ENCODE measurements at regions not wholly inside any gene's neighbourhood (a gene's known extent, or its start where the extent isn't known, plus 50 kb on each side); places are given as distances from the start of the nearest gene placed in this dataset.

- TF ChIP-seq, protein P1, sequence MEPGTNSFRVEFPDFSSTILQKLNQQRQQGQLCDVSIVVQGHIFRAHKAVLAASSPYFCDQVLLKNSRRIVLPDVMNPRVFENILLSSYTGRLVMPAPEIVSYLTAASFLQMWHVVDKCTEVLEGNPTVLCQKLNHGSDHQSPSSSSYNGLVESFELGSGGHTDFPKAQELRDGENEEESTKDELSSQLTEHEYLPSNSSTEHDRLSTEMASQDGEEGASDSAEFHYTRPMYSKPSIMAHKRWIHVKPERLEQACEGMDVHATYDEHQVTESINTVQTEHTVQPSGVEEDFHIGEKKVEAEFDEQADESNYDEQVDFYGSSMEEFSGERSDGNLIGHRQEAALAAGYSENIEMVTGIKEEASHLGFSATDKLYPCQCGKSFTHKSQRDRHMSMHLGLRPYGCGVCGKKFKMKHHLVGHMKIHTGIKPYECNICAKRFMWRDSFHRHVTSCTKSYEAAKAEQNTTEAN (CRISPR knock-in tag; IDR thresholded peaks at IDR 0.05): no peak
- TF ChIP-seq TCF7 (CRISPR knock-in tag; IDR thresholded peaks at IDR 0.05; ENCODE audit: low read depth): no peak
- TF ChIP-seq EMX1 (CRISPR knock-in tag; IDR thresholded peaks at IDR 0.05): no peak
- TF ChIP-seq ZNF138 (CRISPR knock-in tag; conservative IDR thresholded peaks at IDR 0.05): no peak
- TF ChIP-seq ZNF263 (CRISPR knock-in tag; IDR thresholded peaks at IDR 0.05; ENCODE audit: low read depth): no peak
- TF ChIP-seq KAT7 (CRISPR knock-in tag; IDR thresholded peaks at IDR 0.05; ENCODE audit: borderline replicate concordance): no peak
These were observed 272.0 kb upstream of the GCFC2 start (continued) for GRCh38 chr2:75982719-75983118.

DNA sequence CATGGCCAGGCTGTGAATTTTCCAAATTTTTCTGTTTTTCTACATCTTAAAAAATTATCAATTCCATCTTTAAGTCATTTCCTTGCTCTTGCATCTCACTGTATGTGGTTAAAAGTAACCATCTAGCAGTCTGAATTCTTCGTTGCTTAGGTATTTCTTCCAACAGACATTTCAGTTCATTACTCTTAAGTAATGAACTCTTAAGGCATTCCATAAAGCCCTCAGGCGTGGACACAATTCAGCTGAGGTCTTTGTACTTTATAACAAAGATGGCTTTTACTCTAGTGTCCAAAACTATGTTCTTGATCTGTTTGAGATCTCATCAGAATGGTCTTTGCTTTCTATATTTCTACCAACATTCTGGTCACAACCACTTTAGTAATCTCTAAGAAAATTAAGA lies 253.9 kb upstream of the GCFC2 start:
- DNase-seq (ENCODE audit: low spot score) (no peak), ATAC-seq (no peak)
- Mint-ChIP-seq H3K9me3 (peaks cover 15% of the 10 kb centered on the region), H3K27me3 (ENCODE audit: low read depth) (no peaks in the 10 kb centered on the region), H3K27ac (no peak overlapping the region), H3K4me3 (no peak overlapping the region), H3K36me3 (no peaks in the 10 kb centered on the region), H3K4me1 (peaks cover 15% of the 10 kb centered on the region)
- TF ChIP-seq SMAD4 (CRISPR knock-in tag; IDR thresholded peaks at IDR 0.05) (no peak), JAZF1 (CRISPR knock-in tag; IDR thresholded peaks at IDR 0.05) (no peak), ESRRA (CRISPR knock-in tag; IDR thresholded peaks at IDR 0.05; ENCODE audit: borderline replicate concordance) (no peak), ZNF671 (CRISPR knock-in tag; IDR thresholded peaks at IDR 0.05) (no peak), ZNF423 (CRISPR knock-in tag; IDR thresholded peaks at IDR 0.05) (no peak), ZNF416 (CRISPR knock-in tag; IDR thresholded peaks at IDR 0.05) (no peak), MXD4 (CRISPR knock-in tag; IDR thresholded peaks at IDR 0.05; ENCODE audit: borderline replicate concordance) (no peak), SP1 (CRISPR knock-in tag; conservative IDR thresholded peaks at IDR 0.05) (no peak), IRF2 (CRISPR knock-in tag; IDR thresholded peaks at IDR 0.05; ENCODE audit: borderline replicate concordance, low read depth) (no peak), NFATC4 (CRISPR knock-in tag; IDR thresholded peaks at IDR 0.05) (no peak), FOXJ3 (CRISPR knock-in tag; IDR thresholded peaks at IDR 0.05; ENCODE audit: borderline replicate concordance) (no peak)
- TF ChIP-seq, protein P2, sequence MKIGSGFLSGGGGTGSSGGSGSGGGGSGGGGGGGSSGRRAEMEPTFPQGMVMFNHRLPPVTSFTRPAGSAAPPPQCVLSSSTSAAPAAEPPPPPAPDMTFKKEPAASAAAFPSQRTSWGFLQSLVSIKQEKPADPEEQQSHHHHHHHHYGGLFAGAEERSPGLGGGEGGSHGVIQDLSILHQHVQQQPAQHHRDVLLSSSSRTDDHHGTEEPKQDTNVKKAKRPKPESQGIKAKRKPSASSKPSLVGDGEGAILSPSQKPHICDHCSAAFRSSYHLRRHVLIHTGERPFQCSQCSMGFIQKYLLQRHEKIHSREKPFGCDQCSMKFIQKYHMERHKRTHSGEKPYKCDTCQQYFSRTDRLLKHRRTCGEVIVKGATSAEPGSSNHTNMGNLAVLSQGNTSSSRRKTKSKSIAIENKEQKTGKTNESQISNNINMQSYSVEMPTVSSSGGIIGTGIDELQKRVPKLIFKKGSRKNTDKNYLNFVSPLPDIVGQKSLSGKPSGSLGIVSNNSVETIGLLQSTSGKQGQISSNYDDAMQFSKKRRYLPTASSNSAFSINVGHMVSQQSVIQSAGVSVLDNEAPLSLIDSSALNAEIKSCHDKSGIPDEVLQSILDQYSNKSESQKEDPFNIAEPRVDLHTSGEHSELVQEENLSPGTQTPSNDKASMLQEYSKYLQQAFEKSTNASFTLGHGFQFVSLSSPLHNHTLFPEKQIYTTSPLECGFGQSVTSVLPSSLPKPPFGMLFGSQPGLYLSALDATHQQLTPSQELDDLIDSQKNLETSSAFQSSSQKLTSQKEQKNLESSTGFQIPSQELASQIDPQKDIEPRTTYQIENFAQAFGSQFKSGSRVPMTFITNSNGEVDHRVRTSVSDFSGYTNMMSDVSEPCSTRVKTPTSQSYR (CRISPR knock-in tag; IDR thresholded peaks at IDR 0.05): no peak
- TF ChIP-seq, protein P3, sequence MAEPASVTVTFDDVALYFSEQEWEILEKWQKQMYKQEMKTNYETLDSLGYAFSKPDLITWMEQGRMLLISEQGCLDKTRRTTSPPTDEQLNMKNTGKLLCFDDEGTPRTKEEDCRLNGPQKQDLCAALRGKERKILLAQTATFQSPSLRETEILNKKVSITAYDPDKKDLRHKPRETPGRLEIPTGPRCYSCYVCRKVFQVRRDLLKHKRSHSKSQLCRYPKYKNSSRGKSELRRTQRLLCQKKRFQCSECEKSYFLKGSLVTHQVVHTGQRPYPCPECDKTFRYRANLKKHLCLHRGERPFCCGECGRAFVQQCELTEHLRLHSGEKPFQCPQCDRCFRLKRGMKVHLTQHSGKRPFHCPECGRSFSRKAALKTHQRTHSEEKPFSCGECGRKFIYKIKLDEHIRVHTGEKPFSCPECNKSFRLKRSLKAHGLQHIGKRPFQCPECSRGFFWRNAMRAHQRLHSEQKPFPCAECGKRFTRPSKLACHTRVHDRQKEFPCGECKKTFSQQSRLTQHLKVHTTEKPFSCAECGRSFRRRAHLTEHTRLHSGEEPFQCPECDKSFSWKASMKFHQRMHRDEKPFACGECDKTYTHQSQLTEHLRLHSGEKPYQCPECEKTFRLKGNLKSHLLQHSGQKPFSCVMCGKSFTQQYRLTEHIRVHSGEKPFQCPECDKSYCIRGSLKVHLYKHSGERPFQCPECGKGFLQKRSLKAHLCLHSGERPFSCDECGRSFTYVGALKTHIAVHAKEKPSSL (CRISPR knock-in tag; conservative IDR thresholded peaks at IDR 0.05): no peak
- ChIA-PET CTCF (no interaction called here), POLR2A (no interaction called here)

- Mint-ChIP-seq H3K9me3 (peaks cover 10% of the 10 kb centered on the region), H3K4me3 (no peak overlapping the region), H3K27me3 (ENCODE audit: low read depth) (no peaks in the 10 kb centered on the region), H3K4me1 (peaks cover 34% of the 10 kb centered on the region), H3K36me3 (no peaks in the 10 kb centered on the region), H3K27ac (no peak overlapping the region)
- POLR2A ChIA-PET: no interaction called here
- ATAC-seq: peak; percentile 55; the same call in 1 of the 2 replicates
- DNase-seq (ENCODE audit: low spot score): no peak
- CTCF ChIA-PET: interaction anchor here (1.5 to 2.6 kb wide), 2 partner anchors 34 to 64 kb away, joined by 5 to 11 read pairs; no protein-coding TSS in a partner anchor
- TF ChIP-seq TP53 (CRISPR knock-in tag; IDR thresholded peaks at IDR 0.05): no peak
- TF ChIP-seq JUN (CRISPR knock-in tag; IDR thresholded peaks at IDR 0.05): no peak
- no peak for TF ChIP-seq ZNF423 (CRISPR knock-in tag; IDR thresholded peaks at IDR 0.05)
- TF ChIP-seq, protein P4, sequence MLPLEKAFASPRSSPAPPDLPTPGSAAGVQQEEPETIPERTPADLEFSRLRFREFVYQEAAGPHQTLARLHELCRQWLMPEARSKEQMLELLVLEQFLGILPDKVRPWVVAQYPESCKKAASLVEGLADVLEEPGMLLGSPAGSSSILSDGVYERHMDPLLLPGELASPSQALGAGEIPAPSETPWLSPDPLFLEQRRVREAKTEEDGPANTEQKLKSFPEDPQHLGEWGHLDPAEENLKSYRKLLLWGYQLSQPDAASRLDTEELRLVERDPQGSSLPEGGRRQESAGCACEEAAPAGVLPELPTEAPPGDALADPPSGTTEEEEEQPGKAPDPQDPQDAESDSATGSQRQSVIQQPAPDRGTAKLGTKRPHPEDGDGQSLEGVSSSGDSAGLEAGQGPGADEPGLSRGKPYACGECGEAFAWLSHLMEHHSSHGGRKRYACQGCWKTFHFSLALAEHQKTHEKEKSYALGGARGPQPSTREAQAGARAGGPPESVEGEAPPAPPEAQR (CRISPR knock-in tag; IDR thresholded peaks at IDR 0.05): no peak
- TF ChIP-seq SMAD4 (CRISPR knock-in tag; IDR thresholded peaks at IDR 0.05): no peak
- TF ChIP-seq ZNF416 (CRISPR knock-in tag; IDR thresholded peaks at IDR 0.05): no peak
- no peak for TF ChIP-seq STAT6 (CRISPR knock-in tag; conservative IDR thresholded peaks at IDR 0.05; ENCODE audit: low read depth)
These were observed 249.8 kb upstream of the GCFC2 start for GRCh38 chr2:75960472-75961009.
